ENCODE measurements at regions not wholly inside any gene's neighbourhood (a gene's known extent, or its start where the extent isn't known, plus 50 kb on each side); places are given as distances from the start of the nearest gene placed in this dataset.

- H3K9me3 ChIP-seq (replicated peaks; ENCODE audit: control insufficient read depth, insufficient read depth, low read length): no peaks in the 10 kb centered on the region
- no TSS peak for BruUV-seq (replicated peaks)
- no peak overlapping the region for H3K27ac ChIP-seq (ENCODE audit: insufficient read depth, low read depth, low read length)
- no peaks in the 10 kb centered on the region for H3K4me1 ChIP-seq (ENCODE audit: control insufficient read depth, extremely low read depth, insufficient read depth, low read length)
- intact Hi-C loops (cut with micrococcal nuclease) (no loop called here), dilution Hi-C loops (cut with MboI; ENCODE audit: extremely low pct_ligation_motif_present, low sequenced_read_pairs) (no loop called here)
- H3K4me2 ChIP-seq (ENCODE audit: insufficient read depth, low read length): no peak overlapping the region
- no peak overlapping the region for H2AFZ ChIP-seq (ENCODE audit: low read depth, low read length)
- no peaks in the 10 kb centered on the region for H3K79me2 ChIP-seq (ENCODE audit: control insufficient read depth, insufficient read depth, low read length)
- ChIA-PET POLR2A (no interaction called here), CTCF (interaction anchor here (1.2 kb wide), 1 partner anchor 29 kb away, joined by 3 read pairs; no protein-coding TSS in a partner anchor)
- H3K36me3 ChIP-seq (ENCODE audit: control insufficient read depth in 2 of 2, extremely low read depth in 1 of 2, insufficient read depth in 2 of 2, low read length in 2 of 2): no peaks in the 10 kb centered on the region
- H4K20me1 ChIP-seq (replicated peaks; ENCODE audit: control insufficient read depth, extremely low read depth, insufficient read depth, low read length): no peaks in the 10 kb centered on the region
- H3K9ac ChIP-seq (replicated peaks; ENCODE audit: extremely low read depth, insufficient read depth, low read length): no peak overlapping the region
- H3K9me1 ChIP-seq (replicated peaks; ENCODE audit: control insufficient read depth, extremely low read depth, insufficient read depth, low read length): no peaks in the 10 kb centered on the region
- no peak overlapping the region for H3K4me3 ChIP-seq (replicated peaks in 1 of 3; ENCODE audit: insufficient read depth in 1 of 3, low read depth in 1 of 3, low read length in 3 of 3)
- TF ChIP-seq MAX (IDR thresholded peaks at IDR 0.05; ENCODE audit: insufficient read depth, insufficient read length): no peak
- no peak for TF ChIP-seq FOS (IDR thresholded peaks at IDR 0.05; ENCODE audit: borderline replicate concordance, insufficient read depth, low read length)
- no peak for TF ChIP-seq JUN (IDR thresholded peaks at IDR 0.05; ENCODE audit: borderline replicate concordance, insufficient read depth, insufficient read length, low read depth)
- no peak for TF ChIP-seq CTCF (IDR thresholded peaks at IDR 0.05; ENCODE audit: extremely low read depth in 1 of 2, insufficient read depth in 1 of 2, low read depth in 1 of 2, low read length in 2 of 2)
- DNase-seq (ENCODE audit: low read depth, low spot score): no peak
- FAIRE-seq: no peak
- no peaks in the 10 kb centered on the region for H3K27me3 ChIP-seq (ENCODE audit: control insufficient read depth in 2 of 2, insufficient read depth in 2 of 2, low read length in 2 of 2)
Observed at GRCh38 chr1:193480755-193481154, 294.3 kb upstream of the B3GALT2 start.

GRCh38 chr1:193479187-193479586 lies 292.8 kb upstream of the B3GALT2 start:
- no peaks in the 10 kb centered on the region for H3K9me1 ChIP-seq (replicated peaks; ENCODE audit: control insufficient read depth, extremely low read depth, insufficient read depth, low read length)
- intact Hi-C loops (cut with micrococcal nuclease): no loop called here
- dilution Hi-C loops (cut with MboI; ENCODE audit: extremely low pct_ligation_motif_present, low sequenced_read_pairs): no loop called here
- no peak overlapping the region for H3K4me3 ChIP-seq (replicated peaks in 1 of 3; ENCODE audit: insufficient read depth in 1 of 3, low read depth in 1 of 3, low read length in 3 of 3)
- CTCF ChIA-PET: interaction anchor here (0.6 kb wide), 1 partner anchor 1556 kb away, joined by 3 read pairs; no protein-coding TSS in a partner anchor
- no peak overlapping the region for H3K9ac ChIP-seq (replicated peaks; ENCODE audit: extremely low read depth, insufficient read depth, low read length)
- TF ChIP-seq JUN (IDR thresholded peaks at IDR 0.05; ENCODE audit: borderline replicate concordance, insufficient read depth, insufficient read length, low read depth) (no peak), GATA2 (IDR thresholded peaks at IDR 0.05; ENCODE audit: insufficient read depth, insufficient read length, low read depth, low read length) (no peak), POLR2AphosphoS5 (IDR thresholded peaks at IDR 0.05; ENCODE audit: insufficient read depth, low read depth, low read length) (no peak), MAX (IDR thresholded peaks at IDR 0.05; ENCODE audit: insufficient read depth, insufficient read length) (no peak), CTCF (IDR thresholded peaks at IDR 0.05; ENCODE audit: extremely low read depth in 1 of 2, insufficient read depth in 1 of 2, low read depth in 1 of 2, low read length in 2 of 2) (no peak), POLR2A (IDR thresholded peaks at IDR 0.05; ENCODE audit: low read depth, low read length) (no peak), FOS (IDR thresholded peaks at IDR 0.05; ENCODE audit: borderline replicate concordance, insufficient read depth, low read length) (no peak), MYC (IDR thresholded peaks at IDR 0.05; ENCODE audit: low read depth, low read length) (no peak), EZH2 (IDR thresholded peaks at IDR 0.05; ENCODE audit: borderline replicate concordance, low read depth, low read length, severe bottlenecking) (no peak)
- H3K27ac ChIP-seq (ENCODE audit: insufficient read depth, low read depth, low read length): no peak overlapping the region
- no peak overlapping the region for H2AFZ ChIP-seq (ENCODE audit: low read depth, low read length)
- no peak overlapping the region for H3K4me2 ChIP-seq (ENCODE audit: insufficient read depth, low read length)
- POLR2A ChIA-PET: no interaction called here
- no peaks in the 10 kb centered on the region for H4K20me1 ChIP-seq (replicated peaks; ENCODE audit: control insufficient read depth, extremely low read depth, insufficient read depth, low read length)
- no peaks in the 10 kb centered on the region for H3K27me3 ChIP-seq (ENCODE audit: control insufficient read depth in 2 of 2, insufficient read depth in 2 of 2, low read length in 2 of 2)
- BruUV-seq (replicated peaks): no TSS peak
- no peak for DNase-seq (ENCODE audit: low read depth, low spot score)
- FAIRE-seq: no peak
- no peaks in the 10 kb centered on the region for H3K9me3 ChIP-seq (replicated peaks; ENCODE audit: control insufficient read depth, insufficient read depth, low read length)
- H3K36me3 ChIP-seq (ENCODE audit: control insufficient read depth in 2 of 2, extremely low read depth in 1 of 2, insufficient read depth in 2 of 2, low read length in 2 of 2): no peaks in the 10 kb centered on the region
- no peaks in the 10 kb centered on the region for H3K4me1 ChIP-seq (ENCODE audit: control insufficient read depth, extremely low read depth, insufficient read depth, low read length)
- no peaks in the 10 kb centered on the region for H3K79me2 ChIP-seq (ENCODE audit: control insufficient read depth, insufficient read depth, low read length)
